K562 (cell line): ENCODE measurements at regions not wholly inside any gene's neighbourhood (a gene's known extent, or its start where the extent isn't known, plus 50 kb on each side); places are given as distances from the start of the nearest gene placed in this dataset.

Experiments
- ATAC-seq: fragments of 200-7000 bp; cut with Tn5 transposase; 3 replicates; pipeline ENCODE4 v1.9.1; 2020; ENCODE audit warnings: moderate library complexity
- BruUV-seq: library from RNA; stranded (reverse); fragments of 400-500 nt; replicated peaks from 2 replicates; lab custom pipeline; 2021; lab: Mats Ljungman, UMichigan
- CTCF ChIA-PET: fragments of 300-600 bp; formaldehyde crosslinking; extraction: SDS; loops from one replicate; lab custom pipeline; 2021; ENCODE audit warnings: low intra/inter-chr PET ratio; lab: Yijun Ruan, JAX
- POLR2A ChIA-PET: fragments of 300-600, 350-650 bp; sonication (Branson Sonifier 250); formaldehyde crosslinking; extraction: SDS; loops from one replicate; lab custom pipeline; 2021; ENCODE audit warnings: antibody characterized with exemption, inconsistent platforms; lab: Yijun Ruan, JAX
- DNase-seq, 4 experiments: peaks; one replicate each; pipeline versions ENCODE4 v3.0.0 to v3.0.0-alpha.2; 2011 to 2018; ENCODE audit warnings: low spot score in 3 of 4, mixed read lengths in 3 of 4; ENCODE audit errors: extremely low read depth in 1 of 4
- FAIRE-seq: peaks from 2 replicates; lab custom pipeline; 2011; peaks lifted over from hg19 to GRCh38; lab: Jason Lieb, UNC
- H2AFZ ChIP-seq: 2 replicates; pipeline ENCODE4 v1.6.0; 2011; ENCODE audit warnings: low read depth, low read length, control low read depth, inconsistent platforms
- H3K27ac ChIP-seq: fragments of 200-600 bp; 3 replicates; pipeline ENCODE4 v1.8.0; 2011; ENCODE audit warnings: low read depth, mild to moderate bottlenecking, control low read depth, inconsistent platforms, low read length, moderate library complexity, mixed read lengths; ENCODE audit errors: extremely low read depth
- H3K27me3 ChIP-seq, 2 experiments: fragments of 300-600 bp in 1 of 2; 2 replicates in 1 of 2; 3 replicates in 1 of 2; pipeline versions ENCODE4 v1.6.0 to v1.8.0; 2011; ENCODE audit warnings: inconsistent platforms in 2 of 2, low read length in 2 of 2, mild to moderate bottlenecking in 1 of 2, mixed read lengths in 1 of 2, moderate library complexity in 1 of 2; ENCODE audit not compliant: control insufficient read depth in 2 of 2, insufficient read depth in 2 of 2
- H3K36me3 ChIP-seq: fragments of 300-600 bp; 3 replicates; pipeline ENCODE4 v1.8.0; 2011; ENCODE audit warnings: mild to moderate bottlenecking, low read length, inconsistent platforms; ENCODE audit not compliant: control insufficient read depth, insufficient read depth
- H3K4me1 ChIP-seq, 2 experiments: fragments of 200-600 bp in 1 of 2; replicated peaks in 1 of 2; 2 replicates in 1 of 2; 3 replicates in 1 of 2; pipeline versions ENCODE4 v1.5.1 to v1.8.0; 2011; ENCODE audit warnings: inconsistent platforms in 2 of 2, low read length in 2 of 2, mild to moderate bottlenecking in 1 of 2, mixed read lengths in 1 of 2, moderate library complexity in 1 of 2; ENCODE audit not compliant: control insufficient read depth in 2 of 2, insufficient read depth in 2 of 2
- H3K4me2 ChIP-seq: 2 replicates; pipeline ENCODE4 v1.6.1; 2011; ENCODE audit warnings: low read length, control low read depth, inconsistent platforms, mixed read lengths; ENCODE audit not compliant: insufficient read depth
- H3K4me3 ChIP-seq: fragments of 200-600 bp; sonication (generic), shearing (Covaris generic); 2 replicates; pipeline ENCODE4 v1.5.1; 2016; ENCODE audit warnings: control low read depth, inconsistent platforms
- H3K79me2 ChIP-seq: fragments of 200-600 bp; 3 replicates; pipeline ENCODE4 v1.8.0; 2011; ENCODE audit warnings: low read length, inconsistent platforms; ENCODE audit not compliant: control insufficient read depth, insufficient read depth
- H3K9ac ChIP-seq, 2 experiments: 2 replicates each; pipeline versions ENCODE4 v1.6.0 to v1.6.1; 2011; ENCODE audit warnings: low read depth in 2 of 2, low read length in 2 of 2, control low read depth in 1 of 2, inconsistent platforms in 1 of 2, mild to moderate bottlenecking in 1 of 2, mixed read lengths in 1 of 2; ENCODE audit not compliant: insufficient read depth in 1 of 2
- H3K9me1 ChIP-seq: one replicate; pipeline ENCODE4 v1.6.0; 2011; ENCODE audit warnings: inconsistent platforms, mild to moderate bottlenecking, low read length, moderate library complexity; ENCODE audit not compliant: control insufficient read depth, insufficient read depth
- H3K9me3 ChIP-seq: replicated peaks from 2 replicates; pipeline ENCODE4 v1.5.1; 2011; ENCODE audit warnings: low read depth, low read length, inconsistent platforms; ENCODE audit not compliant: control insufficient read depth, insufficient read depth
- H4K20me1 ChIP-seq: replicated peaks from 2 replicates; pipeline ENCODE4 v1.6.1; 2011; ENCODE audit warnings: low read length, inconsistent platforms, mixed read lengths; ENCODE audit not compliant: control insufficient read depth, insufficient read depth
- COPS2 ChIP-seq: fragments of 450-650 bp; conservative IDR thresholded peaks from 2 replicates; pipeline ENCODE4 v1.6.1; 2016; ENCODE audit warnings: mild to moderate bottlenecking, moderate library complexity
- HDAC3 ChIP-seq: fragments of 450-650 bp; IDR thresholded peaks from 2 replicates; pipeline ENCODE4 v1.6.1; 2018; ENCODE audit warnings: borderline replicate concordance, mild to moderate bottlenecking, moderate library complexity; ENCODE audit not compliant: partially characterized antibody
- JUNB ChIP-seq: fragments of 450-650 bp; formaldehyde crosslinking; conservative IDR thresholded peaks from 2 replicates; pipeline ENCODE4 v1.4.0; 2020; ENCODE audit warnings: mild to moderate bottlenecking
- RBM15 ChIP-seq: fragments of 200-400 bp; formaldehyde crosslinking; IDR thresholded peaks from 2 replicates; pipeline ENCODE4 v1.6.1; 2018; ENCODE audit warnings: mild to moderate bottlenecking, low read length, moderate library complexity; ENCODE audit not compliant: insufficient read depth
- TAF9B ChIP-seq: fragments of 450-650 bp; IDR thresholded peaks from 2 replicates; pipeline ENCODE4 v1.6.1; 2018; ENCODE audit warnings: mild to moderate bottlenecking; ENCODE audit not compliant: partially characterized antibody
- ZNF140 ChIP-seq: fragments of 250-450 bp; sonication (Bioruptor Pico); IDR thresholded peaks from 2 replicates; pipeline ENCODE4 v1.8.0; 2021; ENCODE audit warnings: moderate library complexity, mild to moderate bottlenecking, inconsistent platforms
- ZNF232 ChIP-seq: sonication (generic); formaldehyde crosslinking; IDR thresholded peaks from 2 replicates; pipeline ENCODE4 v1.8.0; 2022; ENCODE audit warnings: mild to moderate bottlenecking, missing genetic modification reagents
- WGBS: fragments of 100-300 bp; shearing (Covaris generic); methylation state at CpG from one replicate; pipeline ENCODE4 v1.1.6; 2016; ENCODE audit warnings: low coverage, mixed read lengths; ENCODE audit not compliant: insufficient coverage; ENCODE audit errors: missing lambda C conversion rate; 5-methylcytosine and 5-hydroxymethylcytosine counted together
- in situ Hi-C: fragments of 300-500 bp; cut with MboI; formaldehyde crosslinking; loops from 4 replicates; pipeline ENCODE4 v1.15.0; 2018; ENCODE audit warnings: inconsistent platforms, mixed read lengths
- intact Hi-C: fragments of 100-400 bp; cut with micrococcal nuclease; formaldehyde crosslinking; loops from 2 replicates; pipeline ENCODE4 v1.14.2; 2022
- TF ChIP-seq, protein P1 (sequence below): fragments of 150-350 bp; IDR thresholded peaks from 2 replicates; pipeline ENCODE4 v1.6.1; 2014; ENCODE audit warnings: low read depth, mild to moderate bottlenecking, low read length, borderline replicate concordance
- TF ChIP-seq, protein P2 (sequence below): fragments of 450-650 bp; IDR thresholded peaks from 2 replicates; pipeline ENCODE4 v1.6.1; 2017; ENCODE audit warnings: antibody characterized with exemption, mild to moderate bottlenecking

- TF ChIP-seq, protein P1, sequence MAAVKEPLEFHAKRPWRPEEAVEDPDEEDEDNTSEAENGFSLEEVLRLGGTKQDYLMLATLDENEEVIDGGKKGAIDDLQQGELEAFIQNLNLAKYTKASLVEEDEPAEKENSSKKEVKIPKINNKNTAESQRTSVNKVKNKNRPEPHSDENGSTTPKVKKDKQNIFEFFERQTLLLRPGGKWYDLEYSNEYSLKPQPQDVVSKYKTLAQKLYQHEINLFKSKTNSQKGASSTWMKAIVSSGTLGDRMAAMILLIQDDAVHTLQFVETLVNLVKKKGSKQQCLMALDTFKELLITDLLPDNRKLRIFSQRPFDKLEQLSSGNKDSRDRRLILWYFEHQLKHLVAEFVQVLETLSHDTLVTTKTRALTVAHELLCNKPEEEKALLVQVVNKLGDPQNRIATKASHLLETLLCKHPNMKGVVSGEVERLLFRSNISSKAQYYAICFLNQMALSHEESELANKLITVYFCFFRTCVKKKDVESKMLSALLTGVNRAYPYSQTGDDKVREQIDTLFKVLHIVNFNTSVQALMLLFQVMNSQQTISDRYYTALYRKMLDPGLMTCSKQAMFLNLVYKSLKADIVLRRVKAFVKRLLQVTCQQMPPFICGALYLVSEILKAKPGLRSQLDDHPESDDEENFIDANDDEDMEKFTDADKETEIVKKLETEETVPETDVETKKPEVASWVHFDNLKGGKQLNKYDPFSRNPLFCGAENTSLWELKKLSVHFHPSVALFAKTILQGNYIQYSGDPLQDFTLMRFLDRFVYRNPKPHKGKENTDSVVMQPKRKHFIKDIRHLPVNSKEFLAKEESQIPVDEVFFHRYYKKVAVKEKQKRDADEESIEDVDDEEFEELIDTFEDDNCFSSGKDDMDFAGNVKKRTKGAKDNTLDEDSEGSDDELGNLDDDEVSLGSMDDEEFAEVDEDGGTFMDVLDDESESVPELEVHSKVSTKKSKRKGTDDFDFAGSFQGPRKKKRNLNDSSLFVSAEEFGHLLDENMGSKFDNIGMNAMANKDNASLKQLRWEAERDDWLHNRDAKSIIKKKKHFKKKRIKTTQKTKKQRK: no peak
- TF ChIP-seq ZNF140 (CRISPR knock-in tag) (no peak), JUNB (no peak)
These were observed 111.7 kb downstream of the MYCN start (continued) for GRCh38 chr2:16051841-16052564.

- DNase-seq: no peak
- TF ChIP-seq HDAC3 (no peak), TAF9B (no peak), RBM15 (no peak), ZNF232 (CRISPR knock-in tag) (no peak), COPS2 (no peak)
- TF ChIP-seq, protein P2, sequence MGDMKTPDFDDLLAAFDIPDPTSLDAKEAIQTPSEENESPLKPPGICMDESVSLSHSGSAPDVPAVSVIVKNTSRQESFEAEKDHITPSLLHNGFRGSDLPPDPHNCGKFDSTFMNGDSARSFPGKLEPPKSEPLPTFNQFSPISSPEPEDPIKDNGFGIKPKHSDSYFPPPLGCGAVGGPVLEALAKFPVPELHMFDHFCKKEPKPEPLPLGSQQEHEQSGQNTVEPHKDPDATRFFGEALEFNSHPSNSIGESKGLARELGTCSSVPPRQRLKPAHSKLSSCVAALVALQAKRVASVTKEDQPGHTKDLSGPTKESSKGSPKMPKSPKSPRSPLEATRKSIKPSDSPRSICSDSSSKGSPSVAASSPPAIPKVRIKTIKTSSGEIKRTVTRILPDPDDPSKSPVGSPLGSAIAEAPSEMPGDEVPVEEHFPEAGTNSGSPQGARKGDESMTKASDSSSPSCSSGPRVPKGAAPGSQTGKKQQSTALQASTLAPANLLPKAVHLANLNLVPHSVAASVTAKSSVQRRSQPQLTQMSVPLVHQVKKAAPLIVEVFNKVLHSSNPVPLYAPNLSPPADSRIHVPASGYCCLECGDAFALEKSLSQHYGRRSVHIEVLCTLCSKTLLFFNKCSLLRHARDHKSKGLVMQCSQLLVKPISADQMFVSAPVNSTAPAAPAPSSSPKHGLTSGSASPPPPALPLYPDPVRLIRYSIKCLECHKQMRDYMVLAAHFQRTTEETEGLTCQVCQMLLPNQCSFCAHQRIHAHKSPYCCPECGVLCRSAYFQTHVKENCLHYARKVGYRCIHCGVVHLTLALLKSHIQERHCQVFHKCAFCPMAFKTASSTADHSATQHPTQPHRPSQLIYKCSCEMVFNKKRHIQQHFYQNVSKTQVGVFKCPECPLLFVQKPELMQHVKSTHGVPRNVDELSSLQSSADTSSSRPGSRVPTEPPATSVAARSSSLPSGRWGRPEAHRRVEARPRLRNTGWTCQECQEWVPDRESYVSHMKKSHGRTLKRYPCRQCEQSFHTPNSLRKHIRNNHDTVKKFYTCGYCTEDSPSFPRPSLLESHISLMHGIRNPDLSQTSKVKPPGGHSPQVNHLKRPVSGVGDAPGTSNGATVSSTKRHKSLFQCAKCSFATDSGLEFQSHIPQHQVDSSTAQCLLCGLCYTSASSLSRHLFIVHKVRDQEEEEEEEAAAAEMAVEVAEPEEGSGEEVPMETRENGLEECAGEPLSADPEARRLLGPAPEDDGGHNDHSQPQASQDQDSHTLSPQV: no peak
- ChIA-PET POLR2A (interaction anchor here (0.6 kb wide), 1 partner anchor 482 kb away, joined by 3 read pairs; no protein-coding TSS in a partner anchor), CTCF (no interaction called here)
- 6% methylated on average over 9 of the region's 11 CpGs for WGBS
- in situ Hi-C loops (no loop called here), intact Hi-C loops (no loop called here)
- Histone ChIP-seq H3K27ac (no peak overlapping the region), H3K4me1 (no peaks in the 10 kb centered on the region), H2AFZ (no peak overlapping the region), H3K9me3 (no peaks in the 10 kb centered on the region), H3K79me2 (no peaks in the 10 kb centered on the region), H3K36me3 (no peaks in the 10 kb centered on the region), H4K20me1 (no peaks in the 10 kb centered on the region), H3K27me3 (peaks cover 0 to 4% of the 10 kb centered on the region in 2 experiments; a peak in 2 of 5 replicates), H3K9ac (no peak overlapping the region), H3K9me1 (no peaks in the 10 kb centered on the region), H3K4me2 (no peak overlapping the region), H3K4me3 (no peak overlapping the region)
- FAIRE-seq: no peak
- ATAC-seq: no peak
- BruUV-seq: no TSS peak
These were observed 110.6 kb downstream of the MYCN start for GRCh38 chr2:16050908-16051489.
